Medulla oblongata (tissue), 1 donor: ENCODE measurements at regions not wholly inside any gene's neighbourhood (a gene's known extent, or its start where the extent isn't known, plus 50 kb on each side); places are given as distances from the start of the nearest gene placed in this dataset.
"Not testable (repeated sequence)": the region's sequence is repeated elsewhere in the genome, so short reads cannot be mapped to it uniquely, and the experiment has no call there.

Experiments used
- DNase-seq: peaks from one replicate; pipeline ENCODE4 v3.0.0-alpha.2; 2015; ENCODE audit errors: extremely low spot score

DNA sequence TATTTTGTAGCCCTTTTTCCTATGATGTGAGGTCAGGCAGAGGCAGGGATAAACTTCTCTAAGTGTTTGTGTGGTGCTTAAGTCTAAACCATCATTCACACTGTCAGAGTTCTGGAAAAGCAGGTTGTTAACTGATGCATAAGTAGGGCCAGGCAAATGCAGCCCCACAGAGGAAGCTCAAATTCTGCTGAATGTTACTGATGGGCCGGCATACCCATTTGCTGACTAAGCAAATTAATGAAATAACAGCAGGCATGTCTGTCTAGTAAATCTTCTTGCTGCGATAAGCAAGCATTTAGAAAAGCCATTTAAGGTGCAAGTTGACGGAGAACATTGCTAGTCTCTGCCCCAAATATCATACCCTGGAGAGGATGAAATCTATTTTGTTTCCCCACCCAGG is 523.2 kb upstream of the CCDC196 start:
- DNase-seq: no peak

DNA sequence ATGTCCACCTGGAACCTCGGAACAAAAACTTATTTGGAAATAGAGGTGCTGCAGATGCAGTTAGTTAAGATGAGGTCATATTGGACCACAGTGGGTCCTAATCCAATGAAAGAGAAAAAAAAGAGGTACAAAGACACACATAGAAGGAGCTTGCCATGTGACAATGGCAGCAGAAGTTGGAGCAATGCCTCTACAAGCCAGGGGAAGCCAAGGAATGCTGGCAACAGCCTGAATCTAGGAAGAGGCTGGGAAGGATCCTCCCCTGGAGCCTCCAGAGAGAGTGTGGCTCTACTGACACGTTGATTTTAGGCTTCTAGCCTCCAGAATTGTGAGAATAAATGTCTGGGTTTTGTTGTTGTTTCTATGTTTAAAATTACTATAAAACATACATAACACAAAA is 521.8 kb upstream of the CCDC196 start:
- DNase-seq: peak; percentile 45

DNA sequence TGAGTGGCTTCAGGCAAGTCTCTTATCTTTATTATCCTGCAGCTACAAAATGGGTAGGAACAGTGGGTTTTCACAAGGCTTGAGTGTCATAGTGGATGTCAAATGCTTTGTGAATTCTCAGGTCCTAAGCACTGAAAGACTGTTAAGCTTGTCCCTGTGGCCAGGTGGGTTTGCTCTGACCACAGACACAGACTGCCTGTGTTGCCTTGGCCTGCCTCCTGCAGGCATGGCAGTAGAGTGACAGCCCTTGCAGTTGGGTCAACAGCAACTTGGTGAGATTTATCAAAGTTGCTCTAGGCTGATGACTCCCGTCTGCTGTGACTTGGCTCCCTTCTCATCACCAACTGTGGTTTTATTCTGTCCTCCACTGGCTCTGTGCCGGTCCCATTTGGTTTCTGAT is 520.0 kb upstream of the CCDC196 start:
- no peak for DNase-seq

DNA sequence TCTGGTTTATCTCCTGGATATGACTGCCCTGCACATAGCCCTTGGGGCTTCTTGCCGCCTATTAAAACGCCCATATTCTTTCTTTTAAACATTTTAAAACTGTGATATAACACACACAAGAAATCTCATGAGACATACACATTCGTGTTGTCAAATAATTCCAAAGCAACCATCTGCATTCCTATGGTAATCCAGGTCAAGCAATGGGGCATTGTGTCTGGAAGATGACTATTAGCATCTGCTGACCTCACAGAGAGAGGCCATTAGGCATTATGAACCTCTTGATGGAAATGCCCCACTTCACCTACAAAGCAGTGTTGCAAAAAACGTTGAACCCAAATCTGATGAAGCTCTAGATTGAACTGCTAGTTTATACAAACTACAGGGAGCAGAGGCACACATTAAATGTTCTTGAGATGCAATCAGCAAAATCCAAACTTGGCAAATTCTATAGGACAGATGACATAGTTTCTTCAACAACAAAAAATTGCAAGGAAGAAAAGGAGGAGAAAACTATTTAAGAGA is 513.8 kb upstream of the CCDC196 start:
- no peak for DNase-seq

DNA sequence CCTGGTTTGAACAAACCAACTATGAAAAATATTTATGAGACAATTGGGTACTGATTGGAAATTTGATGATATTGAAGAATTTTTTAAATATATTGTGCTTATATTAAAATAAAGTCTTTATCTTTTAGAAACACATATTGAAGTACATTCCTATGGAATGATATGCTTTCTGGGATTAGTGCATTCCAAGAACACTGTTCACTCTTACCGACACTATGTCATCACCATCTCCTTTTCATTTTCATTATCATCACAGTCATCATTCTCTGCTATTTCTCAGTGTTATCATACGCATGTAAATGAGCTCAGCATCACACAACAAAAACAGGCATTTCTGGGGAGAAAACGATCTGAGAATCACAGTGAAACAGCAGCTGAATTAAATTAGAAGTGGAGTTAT is 513.3 kb upstream of the CCDC196 start:
- DNase-seq: no peak

DNA sequence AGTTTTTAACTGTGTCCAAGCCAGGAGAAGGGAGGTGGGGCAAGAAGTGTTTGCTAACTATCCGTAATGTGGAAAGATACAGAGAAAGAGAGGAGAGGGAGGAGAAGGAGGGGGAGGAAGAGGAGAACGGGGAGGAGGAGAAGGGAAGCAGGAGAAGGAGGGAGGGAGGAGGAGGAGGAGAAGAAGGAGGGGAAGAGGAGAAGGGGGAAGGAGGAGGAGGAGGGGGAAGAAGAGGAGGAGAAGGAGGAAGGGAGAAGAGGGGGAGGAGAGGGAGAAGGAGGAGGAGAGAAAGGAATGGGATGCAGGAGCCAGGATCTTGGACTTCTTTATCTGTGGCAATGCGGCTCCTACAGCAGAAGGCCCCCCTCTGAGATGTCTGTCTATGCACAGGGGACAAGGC is 510.3 kb upstream of the CCDC196 start:
- DNase-seq: no peak

DNA sequence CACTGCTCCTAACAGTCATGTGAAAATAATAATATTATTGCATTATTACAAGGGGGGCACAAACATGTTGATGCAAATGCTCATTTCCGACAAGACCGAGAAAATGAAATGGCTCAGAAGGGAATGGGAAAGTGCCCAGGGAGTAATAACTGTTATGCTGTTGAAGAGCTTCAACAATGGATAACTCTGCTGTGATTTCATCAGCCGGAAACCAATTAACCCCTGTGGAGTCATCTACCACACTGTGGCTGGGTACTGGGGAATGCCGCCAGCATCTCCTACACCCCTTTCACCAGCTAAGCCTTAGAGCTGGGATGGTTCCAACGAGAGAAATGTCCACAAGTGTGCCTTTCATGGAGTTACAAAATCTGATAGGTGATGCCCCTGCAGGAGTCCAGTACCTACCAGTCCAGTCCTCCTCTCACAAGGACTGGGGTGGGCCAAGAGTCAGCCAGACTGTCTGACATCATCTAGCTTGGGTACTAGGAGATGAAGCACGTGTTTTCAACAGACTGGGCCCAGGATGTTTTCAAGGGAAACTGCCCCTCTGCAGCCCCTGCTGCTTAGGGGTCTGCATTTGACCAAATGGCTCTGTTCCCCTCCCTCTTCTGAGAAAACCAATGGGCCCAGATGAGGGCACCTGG is 509.3 kb upstream of the CCDC196 start:
- DNase-seq: no peak

DNA sequence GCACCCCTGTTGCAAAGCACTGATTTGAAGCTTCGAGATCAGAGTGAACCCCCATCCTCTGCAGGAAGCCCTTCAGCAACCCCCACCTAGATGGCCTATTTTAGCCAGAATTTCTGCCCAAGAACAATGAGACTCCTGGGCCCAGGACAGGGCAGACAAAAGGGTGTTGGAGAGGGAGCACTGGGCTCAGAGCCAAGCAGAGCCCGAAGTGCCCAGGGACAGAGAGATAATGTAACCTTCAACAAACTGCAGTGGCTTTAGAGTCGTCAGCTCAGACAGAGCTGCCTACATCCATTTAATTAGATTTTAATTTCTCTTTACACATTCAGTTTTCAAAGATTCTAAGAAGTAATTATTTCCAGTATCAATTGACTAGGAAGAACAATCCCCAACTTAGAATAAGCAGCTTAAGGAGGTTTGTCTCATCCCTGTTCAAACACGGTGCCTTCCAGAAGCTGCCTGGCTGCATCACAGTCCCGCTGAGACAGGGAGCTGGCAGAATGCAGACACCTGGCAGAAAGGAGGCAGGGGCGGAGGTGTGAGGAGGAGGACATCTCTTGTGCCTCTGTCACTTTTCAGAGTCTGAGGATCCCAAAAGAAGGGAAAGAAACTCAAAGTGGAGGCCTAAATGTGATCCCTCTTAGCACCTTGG is 504.9 kb upstream of the CCDC196 start:
- no peak for DNase-seq

DNA sequence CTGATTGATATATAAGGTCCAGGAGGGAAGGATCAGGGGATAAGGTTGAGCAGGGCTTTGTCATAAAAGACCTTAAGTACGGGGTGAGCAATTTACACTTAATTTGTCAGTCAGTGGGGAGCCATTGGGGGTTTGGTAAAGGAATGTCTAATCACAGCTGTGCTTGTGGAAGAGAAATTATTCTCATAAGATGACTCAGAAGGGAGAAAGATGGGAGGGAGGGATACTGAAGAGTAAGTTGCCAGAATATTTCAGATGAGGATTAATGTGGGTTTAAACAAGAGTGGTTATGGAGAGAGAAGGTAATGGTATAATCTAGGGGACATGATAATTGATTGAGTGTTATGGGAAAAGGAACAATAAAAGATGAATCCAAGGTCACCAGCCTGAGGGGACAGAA is 500.1 kb upstream of the CCDC196 start:
- DNase-seq: no peak

DNA sequence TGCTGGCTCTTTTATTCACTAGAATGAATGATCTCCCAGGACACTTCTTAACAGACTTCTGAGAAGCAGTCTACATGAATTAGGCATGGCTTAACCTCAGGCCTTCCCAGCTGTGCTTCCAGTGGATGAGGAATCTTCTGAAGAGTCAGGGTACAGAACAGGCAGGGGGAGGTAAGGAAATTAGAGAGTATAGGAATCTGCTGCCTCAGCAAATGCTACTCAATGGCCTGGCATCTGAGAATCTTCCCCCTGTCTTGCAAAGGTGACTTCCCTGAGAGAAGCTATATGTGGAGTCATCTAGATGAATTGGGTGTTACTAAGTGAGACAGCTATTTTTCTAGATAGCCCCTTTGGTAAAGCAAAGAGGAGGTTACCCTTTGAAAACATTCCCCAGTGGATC is 496.2 kb upstream of the CCDC196 start:
- DNase-seq: no peak

DNA sequence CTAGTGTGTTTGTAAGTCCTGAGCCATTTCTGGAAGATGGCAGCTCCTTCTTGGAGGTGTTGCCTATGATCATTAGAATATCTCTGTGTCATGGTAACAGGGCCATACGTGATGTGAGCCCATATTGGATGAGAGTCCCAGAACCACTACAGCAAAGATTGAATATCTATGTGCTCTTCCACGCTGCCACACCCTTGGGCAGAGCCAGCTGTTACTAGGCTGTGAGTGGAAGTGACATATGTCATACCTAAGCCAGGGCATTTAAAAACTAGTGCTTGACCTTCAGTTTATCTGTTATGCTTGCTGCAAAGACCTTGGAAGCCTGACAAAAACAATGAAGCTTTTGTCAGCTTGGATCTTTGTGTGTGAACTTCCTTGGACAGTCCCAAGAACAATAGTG is 495.1 kb upstream of the CCDC196 start:
- DNase-seq: peak; percentile 29

DNA sequence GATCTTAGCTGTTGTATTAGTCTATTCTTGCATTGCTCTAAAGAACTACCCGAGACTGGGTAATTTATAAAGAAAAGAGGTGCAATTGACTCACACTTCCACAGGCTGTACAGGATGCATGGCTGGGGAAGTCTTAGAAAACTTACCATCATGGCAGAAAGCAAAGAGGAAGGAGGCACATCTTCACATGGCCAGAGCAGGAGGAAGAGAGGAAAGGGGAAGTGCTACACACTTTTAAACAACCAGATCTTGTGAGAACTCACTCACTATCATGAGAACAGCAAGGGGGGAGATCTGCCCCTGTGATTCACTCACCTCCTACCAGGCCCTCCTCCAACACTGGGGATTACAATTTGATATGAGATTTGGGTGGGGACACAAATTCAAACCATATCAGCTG is 494.2 kb upstream of the CCDC196 start:
- not testable (repeated sequence) for DNase-seq

DNA sequence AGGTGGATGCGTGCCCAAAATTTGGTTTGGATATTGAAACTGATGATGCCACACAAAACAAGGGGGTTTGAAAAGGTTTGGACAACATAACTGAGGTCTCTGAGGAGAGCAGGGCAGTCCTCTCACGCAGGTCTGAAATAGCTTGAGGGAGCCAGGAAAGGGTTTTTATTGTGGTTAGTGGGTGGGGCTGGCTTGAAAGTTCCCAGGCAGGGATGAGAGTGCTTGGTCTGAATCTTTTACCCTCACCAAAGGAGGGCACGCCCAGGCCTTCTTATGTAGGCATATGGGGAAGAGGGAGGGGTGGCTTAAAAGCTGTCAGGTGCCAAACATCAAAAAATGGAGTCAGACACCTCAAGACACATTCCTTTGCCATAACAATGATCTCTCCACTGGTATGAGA is 493.1 kb upstream of the CCDC196 start:
- DNase-seq: no peak

DNA sequence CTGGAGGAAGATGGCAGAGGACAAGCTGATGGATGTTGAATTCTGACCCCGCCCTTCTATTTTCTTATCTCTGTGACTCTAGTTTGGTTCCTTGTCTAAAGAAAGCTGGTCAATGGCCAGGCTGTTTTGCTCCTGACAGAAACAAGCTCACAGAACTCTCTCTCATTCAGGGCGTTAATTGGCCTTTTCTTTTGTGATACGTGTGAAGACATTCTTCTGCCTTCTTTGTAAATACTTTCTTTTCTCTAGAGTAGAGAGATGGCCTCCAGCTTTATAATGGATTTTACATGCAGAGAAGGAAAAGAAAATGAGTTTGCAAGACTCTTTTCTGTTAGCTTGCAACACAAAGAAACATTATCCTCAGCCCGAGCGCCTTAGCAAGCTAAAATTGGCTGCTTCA is 492.2 kb upstream of the CCDC196 start:
- no peak for DNase-seq

DNA sequence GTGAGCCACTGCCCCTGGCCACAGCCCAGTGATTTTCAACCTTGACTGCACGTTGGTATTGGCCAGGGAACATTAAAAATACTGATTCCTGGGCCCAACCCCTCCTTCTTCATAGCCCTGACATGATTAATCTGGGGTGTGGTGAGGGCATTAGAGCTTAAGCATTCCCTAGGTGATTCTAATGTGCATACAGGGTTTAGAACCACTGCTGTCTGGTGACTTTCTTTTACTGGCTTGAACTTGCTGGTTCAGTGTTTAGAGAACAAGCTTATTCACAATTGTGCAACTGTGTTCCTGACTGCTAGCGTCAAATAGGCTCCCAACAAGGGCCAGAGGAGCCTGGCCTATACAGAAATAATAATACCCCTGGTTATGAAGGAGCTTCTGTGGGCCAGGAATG is 488.8 kb upstream of the CCDC196 start:
- DNase-seq: no peak

DNA sequence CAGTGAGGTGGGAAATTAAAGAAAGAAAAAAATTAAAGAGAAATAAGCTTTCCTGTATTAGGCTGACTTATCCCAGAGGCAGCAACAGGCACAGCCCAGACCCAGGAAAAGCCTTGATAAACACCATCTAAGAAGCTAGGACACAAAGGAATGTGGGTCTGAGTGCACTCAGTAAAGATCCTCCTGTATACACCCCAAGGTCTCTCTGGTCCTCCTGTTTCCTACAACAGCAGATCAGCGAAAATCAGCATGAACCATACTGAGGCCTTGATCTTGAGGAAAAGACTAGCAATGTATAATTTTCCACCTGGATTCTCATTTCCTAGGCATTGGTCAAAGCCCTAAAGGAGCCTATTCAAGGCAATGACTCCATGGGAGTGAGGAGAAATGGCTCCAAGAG is 486.3 kb upstream of the CCDC196 start:
- no peak for DNase-seq

DNA sequence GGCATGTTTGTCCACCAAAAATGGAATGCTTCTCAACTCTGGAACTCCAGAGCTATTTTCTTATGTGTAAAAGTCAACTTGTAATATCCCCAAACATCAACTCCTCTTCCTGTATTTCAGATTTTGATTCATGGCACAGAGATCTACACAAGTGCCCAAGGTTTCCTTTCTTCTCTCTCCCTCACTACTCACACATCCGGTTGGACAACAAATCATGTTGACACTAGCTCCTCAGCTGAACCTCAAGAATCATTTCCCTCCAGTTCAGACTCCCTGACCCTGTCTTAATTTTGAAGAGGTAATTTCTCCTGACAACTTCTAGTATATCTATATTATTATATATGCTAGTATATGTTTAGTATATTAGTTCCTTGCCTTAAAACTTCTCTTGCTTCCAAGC is 485.4 kb upstream of the CCDC196 start:
- DNase-seq: no peak

DNA sequence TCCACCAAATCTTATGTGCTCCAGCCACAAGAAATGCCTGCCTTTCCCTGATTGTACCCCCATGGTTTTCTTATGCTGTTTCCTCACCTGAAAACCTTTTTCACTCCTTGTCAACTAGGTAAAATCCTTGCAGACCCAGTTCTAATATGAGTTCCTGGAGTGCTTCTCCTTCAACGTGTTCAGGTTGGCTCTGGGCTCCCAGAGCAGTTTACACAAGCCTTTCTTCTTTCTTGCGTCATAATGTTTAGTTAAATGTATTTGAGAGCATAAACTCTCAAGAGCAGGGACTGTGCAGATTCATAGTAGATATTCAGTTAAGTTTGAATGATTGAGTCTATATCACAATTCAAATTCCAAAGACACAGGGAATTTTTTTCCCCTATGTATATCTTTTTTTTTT is 484.8 kb upstream of the CCDC196 start:
- DNase-seq: no peak

DNA sequence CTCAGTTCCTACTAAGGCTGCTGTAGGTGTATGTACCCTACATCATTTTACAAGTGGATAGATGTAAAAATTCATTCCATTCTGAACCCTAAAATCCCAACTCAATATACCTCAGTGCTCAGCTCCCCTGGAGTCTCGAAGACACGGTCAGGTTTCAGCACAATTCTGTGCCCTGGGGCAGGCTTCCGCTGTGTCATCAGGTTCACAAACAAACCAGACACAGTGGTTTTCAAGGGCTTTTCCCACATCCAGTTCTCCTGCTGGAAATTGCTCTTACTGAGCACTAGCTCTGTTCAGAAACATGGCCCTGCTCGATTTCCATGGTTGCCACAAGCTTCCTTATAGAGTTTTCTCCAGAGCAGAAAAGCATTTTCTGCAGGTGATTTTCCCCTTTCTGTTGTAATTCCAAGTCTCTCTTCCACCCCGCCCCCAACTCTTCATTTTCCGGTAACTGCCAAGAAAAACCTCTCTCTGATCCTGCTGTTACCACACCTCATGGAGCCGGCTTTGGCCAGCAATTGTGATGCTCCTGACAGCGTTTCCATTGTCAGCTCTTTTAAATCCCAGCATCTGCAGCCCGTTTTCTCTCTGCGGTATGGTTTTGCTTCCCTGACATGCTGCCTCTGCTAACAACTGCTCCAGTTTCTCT is 483.0 kb upstream of the CCDC196 start:
- DNase-seq: no peak

DNA sequence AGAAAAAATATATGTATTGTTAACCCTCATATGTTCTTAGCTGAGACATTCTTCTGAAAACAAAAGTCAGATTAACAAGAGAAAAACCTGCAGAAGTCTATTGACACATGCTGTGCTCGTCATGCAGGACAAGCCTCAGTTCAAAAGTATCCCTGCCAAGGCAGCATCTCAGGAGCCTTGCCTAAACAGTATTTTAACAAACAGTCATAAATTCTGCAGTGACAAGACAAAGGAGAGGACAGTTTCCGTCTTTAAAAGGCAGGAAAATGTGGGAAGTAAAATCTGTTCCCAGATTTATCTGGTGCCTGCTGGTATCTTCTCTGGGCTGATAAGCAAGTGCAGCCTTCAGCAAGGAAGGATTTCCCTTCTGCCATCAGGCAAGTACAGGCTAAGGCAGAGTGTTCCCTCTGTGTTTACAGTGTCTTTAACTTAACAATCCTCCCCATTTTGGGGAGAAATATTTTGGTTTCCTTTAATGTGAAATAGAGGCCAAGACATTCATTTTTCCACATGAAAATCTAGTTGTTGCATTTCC is 480.2 kb upstream of the CCDC196 start:
- DNase-seq: no peak

DNA sequence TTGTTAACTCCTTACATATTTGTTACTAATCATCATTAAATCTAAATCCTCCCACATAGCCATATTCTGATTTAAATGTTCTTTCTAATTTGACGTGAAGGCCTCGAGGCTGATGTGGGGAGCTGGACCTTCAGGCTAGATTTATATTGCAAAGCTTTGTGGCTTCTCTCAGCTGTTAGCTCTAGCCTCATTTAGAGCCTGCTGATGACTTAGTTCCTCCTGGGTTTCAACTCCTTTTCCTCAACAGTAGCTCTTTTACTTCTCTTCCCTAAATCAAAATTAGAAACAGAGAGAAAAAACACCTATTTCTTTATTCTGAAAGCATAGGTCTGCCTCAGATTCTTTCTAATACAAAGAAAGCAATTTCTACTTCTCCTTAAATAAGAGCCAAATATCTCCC is 477.5 kb upstream of the CCDC196 start:
- peak; percentile 45 for DNase-seq

DNA sequence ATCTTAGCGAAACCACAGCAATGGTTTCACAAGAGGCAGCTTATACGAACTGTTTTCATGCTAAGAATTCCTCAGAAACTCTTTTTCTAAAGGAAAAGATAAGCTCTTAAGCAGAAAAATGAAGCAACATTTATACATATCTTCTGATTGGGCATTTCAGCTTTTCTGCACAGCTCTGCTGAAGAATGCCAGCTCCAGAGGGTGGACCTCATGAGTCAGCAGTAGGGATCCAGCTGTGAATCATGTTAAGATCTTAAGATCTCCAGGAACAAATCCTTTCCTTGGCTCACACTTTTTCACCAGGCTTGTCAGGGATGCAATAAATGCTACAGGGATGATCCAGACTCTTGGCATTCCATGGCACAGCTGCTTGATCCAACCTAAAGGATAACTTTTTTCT is 477.1 kb upstream of the CCDC196 start:
- no peak for DNase-seq

DNA sequence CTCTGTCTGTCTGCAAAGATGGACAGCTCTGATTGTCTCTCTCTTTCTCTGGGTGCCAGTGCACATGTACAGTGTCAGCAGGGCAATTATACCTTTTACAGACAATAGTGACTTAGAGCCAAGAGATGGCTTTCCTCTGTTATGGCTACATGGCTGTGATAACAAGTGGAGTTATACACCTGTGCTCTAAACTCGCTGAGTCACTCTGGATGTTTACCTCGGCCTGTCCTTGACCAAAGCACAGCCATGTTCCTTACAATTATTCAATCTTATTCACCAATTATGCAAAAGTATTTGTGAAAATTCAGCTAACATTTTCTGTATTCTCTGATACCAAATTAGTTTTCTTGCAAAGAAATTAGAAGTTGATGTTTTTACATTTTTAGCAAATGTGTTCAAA is 475.5 kb upstream of the CCDC196 start:
- DNase-seq: no peak
